Uterus (tissue), 2 donors: ENCODE measurements at regions not wholly inside any gene's neighbourhood (a gene's known extent, or its start where the extent isn't known, plus 50 kb on each side); places are given as distances from the start of the nearest gene placed in this dataset.

Source experiments
- CTCF ChIP-seq, 4 experiments: fragments of 200-600 bp in 2 of 4; fragments of 450-650 bp in 2 of 4; sonication (generic) in 2 of 4; IDR thresholded peaks; one replicate each; pipeline ENCODE4 v1.5.1; 2016 to 2019; ENCODE audit warnings: antibody characterized with exemption in 4 of 4, mild to moderate bottlenecking in 2 of 4, moderate library complexity in 1 of 4
- POLR2A ChIP-seq, 2 donors: fragments of 450-650 bp; IDR thresholded peaks; one replicate each; pipeline ENCODE4 v1.6.1; 2016; ENCODE audit warnings: antibody characterized with exemption in 2 of 2, mild to moderate bottlenecking in 1 of 2, moderate library complexity in 1 of 2

- no peak for TF ChIP-seq CTCF (IDR thresholded peaks at IDR 0.05)
- no peak for TF ChIP-seq POLR2A (IDR thresholded peaks at IDR 0.05)
Observed at GRCh38 chr5:54917323-54917722, 68.1 kb downstream of the ESM1 start.
